Keratinocyte (primary cell): ENCODE measurements at regions not wholly inside any gene's neighbourhood (a gene's known extent, or its start where the extent isn't known, plus 50 kb on each side); places are given as distances from the start of the nearest gene placed in this dataset.
A peak's percentile ranks its signal among the peaks of the same experiment; 100 is the strongest.

Source experiments
- DNase-seq: peaks from one replicate; pipeline ENCODE4 v3.0.0-alpha.2; 2011; ENCODE audit warnings: low read depth, missing footprints, low spot score
- FAIRE-seq: peaks from 2 replicates; lab custom pipeline; 2011; peaks lifted over from hg19 to GRCh38; lab: Jason Lieb, UNC
- H2AFZ ChIP-seq: 2 replicates; pipeline ENCODE4 v1.6.0; 2012; ENCODE audit warnings: low read length, control low read depth, inconsistent platforms; ENCODE audit not compliant: control insufficient read depth
- H3K27ac ChIP-seq: 2 replicates; pipeline ENCODE4 v1.5.1; 2011; ENCODE audit warnings: low read length; ENCODE audit not compliant: control insufficient read depth, insufficient read depth
- H3K27me3 ChIP-seq: 3 replicates; pipeline ENCODE4 v1.6.0; 2011; ENCODE audit warnings: low read length; ENCODE audit not compliant: control insufficient read depth, insufficient read depth; ENCODE audit errors: extremely low read depth
- H3K36me3 ChIP-seq, 2 experiments: 2 replicates in 1 of 2; 3 replicates in 1 of 2; pipeline ENCODE4 v1.5.1; 2011; ENCODE audit warnings: low read length in 2 of 2, mild to moderate bottlenecking in 1 of 2; ENCODE audit not compliant: control insufficient read depth in 2 of 2, insufficient read depth in 2 of 2; ENCODE audit errors: extremely low read depth in 1 of 2
- H3K4me1 ChIP-seq: 3 replicates; pipeline ENCODE4 v1.5.1; 2011; ENCODE audit warnings: low read length; ENCODE audit not compliant: control insufficient read depth, insufficient read depth; ENCODE audit errors: extremely low read depth
- H3K4me2 ChIP-seq: 3 replicates; pipeline ENCODE4 v1.6.0; 2011; ENCODE audit warnings: low read depth, low read length; ENCODE audit not compliant: control insufficient read depth, insufficient read depth; ENCODE audit errors: extremely low read depth
- H3K4me3 ChIP-seq, 3 experiments: fragments of 200-600 bp in 1 of 3; sonication (generic) in 1 of 3; 2 replicates in 2 of 3; 3 replicates in 1 of 3; pipeline ENCODE4 v1.5.1; 2011 to 2016; ENCODE audit warnings: low read length in 3 of 3, mild to moderate bottlenecking in 3 of 3, control low read depth in 2 of 3, inconsistent platforms in 1 of 3, low read depth in 1 of 3, mixed read lengths in 1 of 3, mixed run types in 1 of 3, moderate library complexity in 1 of 3; ENCODE audit not compliant: control insufficient read depth in 2 of 3, insufficient read depth in 2 of 3; ENCODE audit errors: extremely low read depth in 1 of 3
- H3K79me2 ChIP-seq: 2 replicates; pipeline ENCODE4 v1.6.0; 2012; ENCODE audit warnings: low read length; ENCODE audit not compliant: control insufficient read depth, insufficient read depth
- H3K9ac ChIP-seq: 3 replicates; pipeline ENCODE4 v1.6.0; 2011; ENCODE audit warnings: low read length; ENCODE audit not compliant: control insufficient read depth, insufficient read depth; ENCODE audit errors: extremely low read depth
- H3K9me1 ChIP-seq: 3 replicates; pipeline ENCODE4 v1.6.0; 2011; ENCODE audit warnings: low read length; ENCODE audit not compliant: control insufficient read depth, insufficient read depth; ENCODE audit errors: extremely low read depth
- H3K9me3 ChIP-seq: 2 replicates; pipeline ENCODE4 v1.5.1; 2012; ENCODE audit warnings: low read depth, low read length; ENCODE audit not compliant: control insufficient read depth
- H4K20me1 ChIP-seq: 3 replicates; pipeline ENCODE4 v1.6.0; 2011; ENCODE audit warnings: low read length; ENCODE audit not compliant: control insufficient read depth, insufficient read depth; ENCODE audit errors: extremely low read depth
- CTCF ChIP-seq, 3 experiments: IDR thresholded peaks in 1 of 3; conservative IDR thresholded peaks in 1 of 3; optimal IDR thresholded peaks in 1 of 3; 2 replicates in 2 of 3; 3 replicates in 1 of 3; pipeline versions ENCODE3 to v1.5.1; 2011; ENCODE audit warnings: low read length in 3 of 3, mild to moderate bottlenecking in 3 of 3, moderate library complexity in 2 of 3, control low read depth in 1 of 3, inconsistent platforms in 1 of 3; ENCODE audit not compliant: insufficient read depth in 2 of 3; ENCODE audit errors: extremely low read depth in 1 of 3
- EZH2 ChIP-seq: IDR thresholded peaks from one replicate; pipeline ENCODE4 v1.6.1; 2012; ENCODE audit warnings: inconsistent platforms, mild to moderate bottlenecking, low read length, moderate library complexity
- dilution Hi-C: fragments of 300-500 bp; cut with MboI; formaldehyde crosslinking; loops from one replicate; pipeline ENCODE4 v1.7.0; 2020; ENCODE audit warnings: low sequenced_read_pairs; ENCODE audit not compliant: extremely low pct_ligation_motif_present

- DNase-seq (peak; percentile 32), FAIRE-seq (peak; percentile 84)
- H3K4me3 ChIP-seq: no peak overlapping the region
- no peaks in the 10 kb centered on the region for H3K36me3 ChIP-seq
- no peaks in the 10 kb centered on the region for H3K27me3 ChIP-seq
- no peaks in the 10 kb centered on the region for H3K4me1 ChIP-seq
- H3K9me1 ChIP-seq: no peaks in the 10 kb centered on the region
- H3K9me3 ChIP-seq: no peaks in the 10 kb centered on the region
- no peaks in the 10 kb centered on the region for H4K20me1 ChIP-seq
- no peak overlapping the region for H3K9ac ChIP-seq
- H3K4me2 ChIP-seq: no peak overlapping the region
- no peak overlapping the region for H3K27ac ChIP-seq
- TF ChIP-seq EZH2: no peak
- TF ChIP-seq CTCF (optimal IDR thresholded peaks at IDR 0.05 in 1 of 3, IDR thresholded peaks at IDR 0.05 in 1 of 3, conservative IDR thresholded peaks at IDR 0.05 in 1 of 3; ENCODE audit: extremely low read depth in 1 of 3, insufficient read depth in 2 of 3, low read length in 3 of 3): peak; percentile 75 to 88 (median 87)
- no peaks in the 10 kb centered on the region for H3K79me2 ChIP-seq
- peak overlapping the region; percentile 27 for H2AFZ ChIP-seq
- dilution Hi-C loops: loop anchor here (25.0 kb wide), 1 partner anchor 283 kb away; no protein-coding TSS in a partner anchor
Measured at GRCh38 chr18:59070181-59070912, 69.3 kb upstream of the SEC11C start.

GRCh38 chr18:59072727-59073421 is 66.8 kb upstream of the SEC11C start:
- H3K4me3 ChIP-seq: no peak overlapping the region
- no peaks in the 10 kb centered on the region for H4K20me1 ChIP-seq
- FAIRE-seq: no peak
- H3K27ac ChIP-seq: no peak overlapping the region
- dilution Hi-C loops: loop anchor here (25.0 kb wide), 1 partner anchor 286 kb away; no protein-coding TSS in a partner anchor
- H3K4me1 ChIP-seq: no peaks in the 10 kb centered on the region
- no peaks in the 10 kb centered on the region for H3K36me3 ChIP-seq
- H3K9me3 ChIP-seq: no peaks in the 10 kb centered on the region
- H3K4me2 ChIP-seq: no peak overlapping the region
- H3K27me3 ChIP-seq: peaks cover 10% of the 10 kb centered on the region
- H3K9me1 ChIP-seq: no peaks in the 10 kb centered on the region
- no peak for DNase-seq
- H2AFZ ChIP-seq: no peak overlapping the region
- TF ChIP-seq EZH2 (no peak), CTCF (optimal IDR thresholded peaks at IDR 0.05 in 1 of 3, IDR thresholded peaks at IDR 0.05 in 1 of 3, conservative IDR thresholded peaks at IDR 0.05 in 1 of 3; ENCODE audit: extremely low read depth in 1 of 3, insufficient read depth in 2 of 3, low read length in 3 of 3) (no peak)
- no peaks in the 10 kb centered on the region for H3K79me2 ChIP-seq
- no peak overlapping the region for H3K9ac ChIP-seq
